SU-DHL-6 (cell line): ENCODE measurements at regions not wholly inside any gene's neighbourhood (a gene's known extent, or its start where the extent isn't known, plus 50 kb on each side); places are given as distances from the start of the nearest gene placed in this dataset.

Source experiments
- EZH2phosphoT487 ChIP-seq: fragments of 200-600 bp; sonication (generic), shearing (Covaris generic); conservative IDR thresholded peaks from 2 replicates; pipeline ENCODE4 v1.6.1; 2018; ENCODE audit warnings: mild to moderate bottlenecking, antibody characterized with exemption, low read length, moderate library complexity, mixed read lengths
- TF ChIP-seq, protein P1 (sequence below): fragments of 200-600 bp; sonication (generic); IDR thresholded peaks from one replicate; pipeline ENCODE4 v1.5.1; 2017; ENCODE audit warnings: antibody characterized with exemption, mild to moderate bottlenecking, low read length, moderate library complexity; ENCODE audit not compliant: insufficient read depth, poor library complexity, severe bottlenecking

DNA sequence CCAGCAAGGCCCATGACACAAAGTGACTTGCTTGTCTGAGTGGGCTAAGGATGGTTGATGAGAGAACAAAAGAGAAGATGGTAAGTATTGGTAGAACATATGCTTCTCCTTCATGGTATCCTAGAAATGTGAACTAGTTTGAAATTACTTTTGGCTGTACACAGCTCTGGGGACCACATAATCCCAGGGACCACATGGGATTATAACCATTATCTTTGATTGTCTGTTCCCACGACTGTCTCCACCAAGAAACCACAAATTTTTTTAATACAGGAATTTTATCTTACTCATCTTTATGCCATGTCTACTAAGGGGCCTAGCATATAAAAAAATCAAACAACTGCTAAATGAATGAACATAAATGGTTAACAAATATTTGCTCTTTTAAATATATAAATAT is 155.3 kb upstream of the PRICKLE2 start:
- TF ChIP-seq, protein P1, sequence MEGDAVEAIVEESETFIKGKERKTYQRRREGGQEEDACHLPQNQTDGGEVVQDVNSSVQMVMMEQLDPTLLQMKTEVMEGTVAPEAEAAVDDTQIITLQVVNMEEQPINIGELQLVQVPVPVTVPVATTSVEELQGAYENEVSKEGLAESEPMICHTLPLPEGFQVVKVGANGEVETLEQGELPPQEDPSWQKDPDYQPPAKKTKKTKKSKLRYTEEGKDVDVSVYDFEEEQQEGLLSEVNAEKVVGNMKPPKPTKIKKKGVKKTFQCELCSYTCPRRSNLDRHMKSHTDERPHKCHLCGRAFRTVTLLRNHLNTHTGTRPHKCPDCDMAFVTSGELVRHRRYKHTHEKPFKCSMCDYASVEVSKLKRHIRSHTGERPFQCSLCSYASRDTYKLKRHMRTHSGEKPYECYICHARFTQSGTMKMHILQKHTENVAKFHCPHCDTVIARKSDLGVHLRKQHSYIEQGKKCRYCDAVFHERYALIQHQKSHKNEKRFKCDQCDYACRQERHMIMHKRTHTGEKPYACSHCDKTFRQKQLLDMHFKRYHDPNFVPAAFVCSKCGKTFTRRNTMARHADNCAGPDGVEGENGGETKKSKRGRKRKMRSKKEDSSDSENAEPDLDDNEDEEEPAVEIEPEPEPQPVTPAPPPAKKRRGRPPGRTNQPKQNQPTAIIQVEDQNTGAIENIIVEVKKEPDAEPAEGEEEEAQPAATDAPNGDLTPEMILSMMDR = no peak
- no peak for TF ChIP-seq EZH2phosphoT487
